ENCODE measurements at regions not wholly inside any gene's neighbourhood (a gene's known extent, or its start where the extent isn't known, plus 50 kb on each side); places are given as distances from the start of the nearest gene placed in this dataset.

- Histone ChIP-seq H3K4me1 (ENCODE audit: insufficient read depth, low read length, severe bottlenecking) (no peaks in the 10 kb centered on the region), H3K79me2 (ENCODE audit: insufficient read depth, low read length) (no peaks in the 10 kb centered on the region), H3K9me2 (ENCODE audit: low read depth, low read length) (no peaks in the 10 kb centered on the region), H3K27ac (ENCODE audit: low read depth, low read length, poor library complexity, severe bottlenecking) (no peak overlapping the region), H4K20me1 (ENCODE audit: insufficient read depth, low read length) (no peaks in the 10 kb centered on the region), H3K27me3 (ENCODE audit: insufficient read depth, low read length) (peaks cover 3% of the 10 kb centered on the region; the same call in 1 of the 2 replicates), H3K36me3 (ENCODE audit: insufficient read depth, low read length) (no peaks in the 10 kb centered on the region), H2AFZ (ENCODE audit: low read length) (no peak overlapping the region), H3K4me3 (ENCODE audit: low read depth, low read length, poor library complexity, severe bottlenecking) (no peak overlapping the region), H3F3A (ENCODE audit: insufficient read depth, low read length) (no peaks in the 10 kb centered on the region), H3K9me3 (ENCODE audit: low read length) (no peaks in the 10 kb centered on the region), H3K4me2 (ENCODE audit: low read length) (no peak overlapping the region), H3K9ac (ENCODE audit: low read length) (no peak overlapping the region)
- no peak for TF ChIP-seq EZH2 (IDR thresholded peaks at IDR 0.05; ENCODE audit: borderline replicate concordance, low read length)
- TF ChIP-seq, protein P1, sequence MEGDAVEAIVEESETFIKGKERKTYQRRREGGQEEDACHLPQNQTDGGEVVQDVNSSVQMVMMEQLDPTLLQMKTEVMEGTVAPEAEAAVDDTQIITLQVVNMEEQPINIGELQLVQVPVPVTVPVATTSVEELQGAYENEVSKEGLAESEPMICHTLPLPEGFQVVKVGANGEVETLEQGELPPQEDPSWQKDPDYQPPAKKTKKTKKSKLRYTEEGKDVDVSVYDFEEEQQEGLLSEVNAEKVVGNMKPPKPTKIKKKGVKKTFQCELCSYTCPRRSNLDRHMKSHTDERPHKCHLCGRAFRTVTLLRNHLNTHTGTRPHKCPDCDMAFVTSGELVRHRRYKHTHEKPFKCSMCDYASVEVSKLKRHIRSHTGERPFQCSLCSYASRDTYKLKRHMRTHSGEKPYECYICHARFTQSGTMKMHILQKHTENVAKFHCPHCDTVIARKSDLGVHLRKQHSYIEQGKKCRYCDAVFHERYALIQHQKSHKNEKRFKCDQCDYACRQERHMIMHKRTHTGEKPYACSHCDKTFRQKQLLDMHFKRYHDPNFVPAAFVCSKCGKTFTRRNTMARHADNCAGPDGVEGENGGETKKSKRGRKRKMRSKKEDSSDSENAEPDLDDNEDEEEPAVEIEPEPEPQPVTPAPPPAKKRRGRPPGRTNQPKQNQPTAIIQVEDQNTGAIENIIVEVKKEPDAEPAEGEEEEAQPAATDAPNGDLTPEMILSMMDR (IDR thresholded peaks at IDR 0.05; ENCODE audit: low read length) = no peak
Measured at GRCh38 chr6:20284672-20285071, 72.4 kb upstream of the MBOAT1 start.

DNA sequence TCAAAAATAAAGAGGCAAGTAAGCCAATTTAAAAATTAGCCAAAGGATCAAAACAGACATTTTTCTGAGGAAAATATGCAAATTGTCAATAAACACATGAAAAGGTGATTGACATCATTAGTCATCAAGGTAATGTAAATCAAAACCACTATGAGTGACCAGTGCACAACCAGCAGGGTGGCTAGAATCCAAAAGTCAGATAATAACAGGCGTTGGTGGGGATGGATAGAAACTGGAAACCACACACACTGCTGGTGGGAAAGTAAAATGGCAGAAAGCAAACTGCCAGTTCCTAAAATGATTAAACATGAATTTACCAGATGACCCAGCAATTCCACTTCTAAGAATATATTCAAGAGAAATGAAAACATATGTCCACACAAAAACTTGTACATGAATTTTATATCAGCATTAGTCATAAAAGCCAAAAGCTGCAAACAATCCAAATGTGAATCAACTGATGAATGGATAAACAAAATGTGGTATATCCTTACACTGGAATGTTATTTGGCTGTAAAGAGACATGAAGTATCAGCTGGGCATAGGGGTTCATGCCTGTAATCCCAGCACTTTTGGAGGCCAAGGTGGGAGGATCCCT lies 74.8 kb upstream of the MBOAT1 start:
- Histone ChIP-seq H3K27ac (ENCODE audit: low read depth, low read length, poor library complexity, severe bottlenecking) (no peak overlapping the region), H3K27me3 (ENCODE audit: insufficient read depth, low read length) (peaks cover 3% of the 10 kb centered on the region; the same call in 1 of the 2 replicates), H2AFZ (ENCODE audit: low read length) (no peak overlapping the region), H3K4me1 (ENCODE audit: insufficient read depth, low read length, severe bottlenecking) (no peaks in the 10 kb centered on the region), H3K9me3 (ENCODE audit: low read length) (no peaks in the 10 kb centered on the region), H3K4me3 (ENCODE audit: low read depth, low read length, poor library complexity, severe bottlenecking) (no peak overlapping the region), H3K79me2 (ENCODE audit: insufficient read depth, low read length) (no peaks in the 10 kb centered on the region), H3K9me2 (ENCODE audit: low read depth, low read length) (no peaks in the 10 kb centered on the region), H4K20me1 (ENCODE audit: insufficient read depth, low read length) (no peaks in the 10 kb centered on the region), H3K9ac (ENCODE audit: low read length) (no peak overlapping the region), H3K36me3 (ENCODE audit: insufficient read depth, low read length) (no peaks in the 10 kb centered on the region), H3F3A (ENCODE audit: insufficient read depth, low read length) (no peaks in the 10 kb centered on the region), H3K4me2 (ENCODE audit: low read length) (no peak overlapping the region)
- TF ChIP-seq, protein P1 (IDR thresholded peaks at IDR 0.05; ENCODE audit: low read length) = no peak
- TF ChIP-seq EZH2 (IDR thresholded peaks at IDR 0.05; ENCODE audit: borderline replicate concordance, low read length) = no peak

DNA sequence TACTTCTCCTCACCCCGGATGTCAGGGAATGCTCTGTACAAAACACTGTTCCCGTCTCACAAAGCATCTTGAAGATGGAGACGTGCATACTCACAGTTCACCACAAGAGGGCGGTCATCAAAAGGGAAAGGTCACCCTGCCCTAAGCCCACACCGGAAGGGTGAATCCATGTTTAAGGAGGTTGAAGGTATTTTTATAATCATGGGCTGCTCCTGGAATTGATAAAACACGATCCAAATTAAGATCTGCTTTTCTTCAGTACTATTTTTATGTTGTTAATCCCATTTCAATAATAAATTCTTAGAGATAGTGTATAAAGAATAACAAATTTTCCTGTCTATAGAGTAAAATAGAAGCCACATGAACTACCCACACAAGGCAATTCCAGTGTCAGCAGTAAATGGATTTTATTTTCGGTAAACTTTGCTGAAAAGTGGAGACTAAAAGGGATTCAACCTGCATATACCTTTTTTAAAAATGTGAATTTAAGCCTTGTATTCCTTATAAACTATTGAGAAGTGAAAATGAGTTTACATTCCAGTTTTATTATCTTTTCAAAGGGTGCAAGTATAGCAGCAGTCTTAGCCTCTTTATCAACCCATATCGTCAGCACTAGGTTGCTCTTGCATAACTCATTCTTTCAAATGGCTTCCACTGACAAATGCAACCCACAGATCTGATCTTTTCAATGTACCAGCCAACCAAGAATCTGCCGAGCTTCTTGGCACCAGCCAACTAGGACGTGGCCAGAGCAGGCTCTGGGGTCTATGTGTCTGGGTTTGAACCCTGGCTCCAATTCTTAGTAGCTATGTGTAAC lies 79.7 kb upstream of the MBOAT1 start:
- Histone ChIP-seq H3K27me3 (ENCODE audit: insufficient read depth, low read length) (no peaks in the 10 kb centered on the region), H3K27ac (ENCODE audit: low read depth, low read length, poor library complexity, severe bottlenecking) (no peak overlapping the region), H3K9me2 (ENCODE audit: low read depth, low read length) (no peaks in the 10 kb centered on the region), H3K9ac (ENCODE audit: low read length) (no peak overlapping the region), H3K4me3 (ENCODE audit: low read depth, low read length, poor library complexity, severe bottlenecking) (no peak overlapping the region), H3K9me3 (ENCODE audit: low read length) (no peaks in the 10 kb centered on the region), H3K79me2 (ENCODE audit: insufficient read depth, low read length) (no peaks in the 10 kb centered on the region), H4K20me1 (ENCODE audit: insufficient read depth, low read length) (no peaks in the 10 kb centered on the region), H3K36me3 (ENCODE audit: insufficient read depth, low read length) (no peaks in the 10 kb centered on the region), H3K4me1 (ENCODE audit: insufficient read depth, low read length, severe bottlenecking) (no peaks in the 10 kb centered on the region), H3F3A (ENCODE audit: insufficient read depth, low read length) (no peaks in the 10 kb centered on the region), H3K4me2 (ENCODE audit: low read length) (no peak overlapping the region), H2AFZ (ENCODE audit: low read length) (no peak overlapping the region)
- TF ChIP-seq, protein P1 (IDR thresholded peaks at IDR 0.05; ENCODE audit: low read length) = peak; percentile 83; the same call in 1 of the 2 replicates
- no peak for TF ChIP-seq EZH2 (IDR thresholded peaks at IDR 0.05; ENCODE audit: borderline replicate concordance, low read length)
